Fibroblast of skin of abdomen (primary cell): ENCODE measurements at regions not wholly inside any gene's neighbourhood (a gene's known extent, or its start where the extent isn't known, plus 50 kb on each side); places are given as distances from the start of the nearest gene placed in this dataset.
"Not testable (repeated sequence)": the region's sequence is repeated elsewhere in the genome, so short reads cannot be mapped to it uniquely, and the experiment has no call there.

Experiments used
- DNase-seq: peaks from one replicate; pipeline ENCODE4 v3.0.0-alpha.2; 2013

DNA sequence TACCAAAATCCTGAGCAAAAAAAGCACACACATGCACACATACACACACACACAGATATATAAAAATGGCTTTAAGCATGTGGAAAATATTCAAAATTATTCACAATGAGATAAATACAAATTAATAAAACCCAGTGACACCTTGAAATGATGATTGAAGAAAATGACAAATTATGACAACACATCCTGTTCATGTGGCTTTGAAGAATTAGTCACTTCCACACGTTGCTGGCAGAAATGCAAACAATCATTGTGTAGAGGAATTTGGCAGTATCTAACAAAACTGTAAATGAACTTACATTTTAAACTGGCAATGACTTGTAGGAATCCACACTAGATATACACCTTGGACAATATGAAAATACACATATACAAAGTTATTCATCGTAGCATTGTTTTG lies 95.8 kb upstream of the RGPD4 start:
- DNase-seq = peak; percentile 33

DNA sequence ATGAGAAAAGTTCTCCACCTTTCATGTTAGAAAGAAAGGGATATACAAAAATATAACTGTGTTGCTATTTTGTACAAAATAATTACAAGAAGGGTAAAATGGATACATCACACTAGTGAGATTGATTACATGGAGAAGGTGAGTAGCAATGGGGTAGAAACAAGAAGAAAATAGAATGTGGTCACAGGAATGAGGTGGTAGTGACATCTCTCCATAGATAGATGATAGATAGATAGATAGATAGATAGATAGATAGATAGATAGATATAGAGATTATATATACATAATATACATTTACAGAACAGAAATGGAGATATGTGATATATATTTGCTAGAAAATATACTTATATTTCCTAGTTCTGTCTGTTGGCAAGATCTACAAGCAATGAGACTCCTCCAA lies 95.3 kb upstream of the RGPD4 start:
- no peak for DNase-seq

DNA sequence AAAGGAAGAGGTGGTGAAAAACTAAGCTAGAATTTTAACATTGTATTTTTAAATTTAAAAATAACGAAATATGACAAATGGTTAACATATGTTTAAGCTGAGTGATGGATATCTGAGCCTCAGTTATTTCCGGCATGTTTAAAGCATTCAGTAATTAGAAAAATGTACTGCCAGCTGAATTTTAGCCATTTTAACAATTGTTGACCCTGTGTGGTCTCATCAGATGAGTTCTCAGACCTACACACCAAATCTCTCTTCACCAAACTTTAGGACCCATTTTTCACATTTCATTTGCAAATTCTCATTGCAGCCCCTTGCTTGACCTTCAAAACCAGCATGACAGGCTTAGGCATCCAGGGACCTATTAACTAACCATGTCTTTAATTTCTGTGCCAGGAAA lies 91.5 kb upstream of the RGPD4 start:
- DNase-seq = peak; percentile 57

DNA sequence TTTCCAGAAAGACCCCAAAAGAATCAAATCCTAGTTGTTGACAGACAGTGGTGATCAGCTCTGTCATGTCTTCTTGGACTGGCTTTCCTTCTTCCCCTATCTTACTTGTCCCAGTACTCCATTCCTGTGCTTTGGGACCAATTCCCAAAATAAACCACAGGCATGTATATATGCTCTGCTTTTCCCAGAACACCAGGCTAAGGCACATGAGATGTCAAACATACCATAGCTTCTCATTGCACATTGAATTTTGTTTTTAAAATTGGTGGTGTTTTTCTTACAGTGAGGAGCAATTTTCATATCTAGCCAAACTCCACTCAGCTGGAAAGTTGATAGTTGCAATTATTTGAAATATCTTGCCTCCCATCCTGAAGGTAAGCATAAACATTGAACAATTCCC lies 88.9 kb upstream of the RGPD4 start:
- DNase-seq = peak; percentile 72

DNA sequence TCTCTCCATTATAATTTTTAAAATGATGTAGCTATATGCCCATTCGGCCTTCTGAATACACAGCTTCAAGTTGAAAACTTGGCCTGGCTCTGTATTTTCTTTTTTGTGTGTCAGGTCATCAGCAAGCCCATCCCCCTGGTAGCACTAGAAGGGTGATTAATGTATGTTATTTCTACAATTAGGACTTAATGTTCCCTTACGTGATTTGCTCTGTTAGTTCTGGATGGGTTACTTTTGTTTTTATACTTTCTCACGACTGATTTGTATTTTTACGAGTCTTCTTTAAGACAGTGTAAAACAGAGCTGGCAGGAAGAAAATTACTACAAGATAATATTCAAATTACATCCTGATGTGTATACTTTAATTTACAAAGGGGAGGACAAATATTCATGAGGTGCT lies 88.4 kb upstream of the RGPD4 start:
- DNase-seq = no peak

DNA sequence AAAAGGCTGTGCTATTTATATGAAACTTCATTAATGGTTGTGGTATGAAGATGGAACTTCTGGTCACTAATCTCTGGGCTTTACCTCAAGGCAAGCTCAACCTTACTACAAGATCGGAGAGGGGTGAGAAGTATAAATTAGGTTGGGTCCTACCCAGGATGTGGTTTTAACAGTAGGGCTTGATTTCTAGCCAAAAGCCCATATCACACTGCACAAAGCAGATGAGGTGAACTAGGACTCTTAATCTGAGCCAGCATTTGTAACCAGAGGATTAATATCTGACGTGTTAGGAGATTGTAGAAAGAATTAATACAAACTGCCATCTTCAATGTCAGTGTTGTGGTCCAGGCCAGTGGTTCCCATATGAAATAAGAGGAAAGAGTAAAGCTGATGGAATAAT lies 86.4 kb upstream of the RGPD4 start:
- DNase-seq = no peak

DNA sequence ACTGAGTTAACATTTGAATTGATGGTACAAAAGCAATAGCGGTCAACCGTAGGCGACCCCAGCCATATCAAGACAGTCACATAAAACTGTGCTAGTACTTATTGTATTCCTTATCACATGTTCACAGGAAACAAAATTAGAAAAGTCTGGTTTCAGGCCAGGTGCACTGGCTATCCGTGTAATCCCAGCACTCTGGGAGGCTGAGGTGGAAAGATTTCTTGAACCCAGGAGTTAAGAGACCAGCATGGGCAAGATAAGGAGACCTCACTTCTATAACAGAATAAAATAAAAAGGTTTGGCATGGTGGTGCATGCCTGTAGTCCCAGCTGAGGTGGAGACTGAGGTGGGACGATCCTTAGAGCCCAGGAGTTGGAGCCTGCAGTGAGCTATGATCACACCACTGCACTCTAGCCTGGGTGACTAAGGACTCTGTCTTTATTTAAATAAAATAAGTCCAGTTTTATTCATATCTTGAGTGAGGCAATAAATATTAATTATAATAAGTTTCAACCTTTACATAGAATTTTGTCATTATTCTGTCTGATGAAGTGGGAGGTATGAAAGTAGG lies 84.1 kb upstream of the RGPD4 start:
- no peak for DNase-seq

DNA sequence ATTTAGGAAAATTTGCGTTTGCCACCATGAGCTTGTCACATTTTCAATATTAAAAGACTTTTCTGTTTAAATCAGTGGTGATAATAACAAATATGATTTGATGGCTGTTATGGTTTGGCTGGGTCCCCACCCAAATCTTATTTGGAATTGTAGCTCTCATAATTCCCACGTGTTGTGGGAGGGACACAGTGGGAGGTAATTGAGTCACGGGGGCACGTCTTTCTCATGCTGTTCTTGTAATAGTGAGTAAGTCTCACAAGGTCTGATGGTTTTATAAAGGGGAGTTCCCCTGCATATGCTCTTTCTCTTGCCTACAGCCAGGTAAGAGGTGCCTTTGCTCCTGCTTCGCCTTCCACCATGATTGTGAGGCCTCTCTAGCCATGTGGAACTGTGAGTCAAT lies 83.4 kb upstream of the RGPD4 start:
- DNase-seq = no peak

DNA sequence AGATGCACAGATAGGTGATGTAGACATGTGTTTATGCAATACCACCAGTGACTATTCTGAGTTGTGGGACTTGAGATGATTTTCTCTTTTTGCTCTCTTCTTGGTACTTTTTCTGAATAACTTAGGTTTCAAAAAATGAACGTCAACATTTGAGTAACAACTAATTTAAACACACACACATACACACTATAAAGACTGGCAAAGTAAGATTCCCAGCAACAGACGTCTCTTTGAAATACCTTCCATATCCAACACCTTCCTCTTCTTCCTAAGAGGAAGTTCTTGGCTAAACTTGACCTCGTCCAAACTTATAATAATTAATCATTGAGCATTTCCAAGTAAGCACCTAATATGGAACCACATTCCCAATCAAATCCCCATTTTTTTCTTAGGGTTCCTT lies 81.6 kb upstream of the RGPD4 start:
- DNase-seq = no peak

DNA sequence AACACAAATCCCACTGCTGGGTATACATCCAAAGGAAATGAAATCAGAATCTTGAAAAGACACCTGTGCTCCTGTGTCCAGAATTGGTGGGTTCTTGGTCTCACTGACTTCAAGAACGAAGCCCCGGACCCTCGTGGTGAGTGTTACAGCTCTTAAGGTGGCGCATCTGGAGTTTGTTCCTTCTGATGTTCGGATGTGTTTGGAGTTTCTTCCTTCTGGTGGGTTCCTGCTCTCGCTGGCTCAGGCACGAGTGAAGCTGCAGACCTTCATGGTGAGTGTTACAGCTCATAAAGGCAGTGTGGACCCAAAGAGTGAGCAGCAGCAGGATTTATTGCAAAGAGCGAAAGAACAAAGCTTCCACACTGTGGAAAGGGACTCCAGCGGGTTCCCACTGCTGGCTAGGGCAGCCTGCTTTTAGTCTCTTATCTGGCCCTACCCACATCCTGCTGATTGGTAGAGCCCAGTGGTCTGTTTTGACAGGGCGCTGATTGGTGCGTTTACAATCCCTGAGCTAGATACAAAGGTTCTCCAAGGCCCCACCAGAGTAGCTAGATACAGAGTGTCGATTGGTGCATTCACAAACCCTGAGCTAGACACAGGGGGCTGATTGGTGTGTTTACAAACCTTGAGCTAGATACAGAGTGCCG lies 80.0 kb upstream of the RGPD4 start:
- not testable (repeated sequence) for DNase-seq

DNA sequence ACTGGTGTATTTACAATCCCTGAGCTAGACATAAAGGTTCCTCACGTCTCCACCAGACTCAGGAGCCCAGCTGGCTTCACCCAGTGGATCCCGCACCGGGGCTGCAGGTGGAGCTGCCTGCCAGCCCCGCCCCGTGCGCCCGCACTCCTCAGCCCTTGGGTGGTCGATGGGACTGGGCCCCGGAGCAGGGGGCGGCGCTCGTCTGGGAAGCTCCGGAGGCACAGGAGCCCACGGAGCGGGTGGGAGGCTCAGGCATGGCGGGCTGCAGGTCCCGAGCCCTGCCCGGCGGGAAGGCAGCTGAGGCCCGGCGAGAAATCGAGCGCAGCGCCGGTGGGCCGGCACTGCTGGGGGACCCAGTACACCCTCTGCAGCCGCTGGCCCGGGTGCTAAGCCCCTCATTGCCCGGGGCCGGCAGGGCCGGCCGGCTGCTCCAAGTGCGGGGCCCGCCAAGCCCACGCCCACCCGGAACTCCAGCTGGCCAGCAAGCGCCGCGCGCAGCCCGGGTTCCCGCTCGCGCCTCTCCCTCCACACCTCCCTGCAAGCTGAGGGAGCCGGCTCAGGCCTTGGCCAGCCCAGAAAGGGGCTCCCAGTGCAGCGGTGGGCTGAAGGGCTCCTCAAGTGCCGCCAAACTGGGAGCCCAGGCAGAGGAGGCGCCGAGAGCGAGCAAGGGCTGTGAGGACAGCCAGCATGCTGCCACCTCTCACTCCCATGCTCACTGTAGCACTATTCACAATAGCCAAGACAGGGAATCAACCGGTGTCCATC lies 79.3 kb upstream of the RGPD4 start:
- not testable (repeated sequence) for DNase-seq

DNA sequence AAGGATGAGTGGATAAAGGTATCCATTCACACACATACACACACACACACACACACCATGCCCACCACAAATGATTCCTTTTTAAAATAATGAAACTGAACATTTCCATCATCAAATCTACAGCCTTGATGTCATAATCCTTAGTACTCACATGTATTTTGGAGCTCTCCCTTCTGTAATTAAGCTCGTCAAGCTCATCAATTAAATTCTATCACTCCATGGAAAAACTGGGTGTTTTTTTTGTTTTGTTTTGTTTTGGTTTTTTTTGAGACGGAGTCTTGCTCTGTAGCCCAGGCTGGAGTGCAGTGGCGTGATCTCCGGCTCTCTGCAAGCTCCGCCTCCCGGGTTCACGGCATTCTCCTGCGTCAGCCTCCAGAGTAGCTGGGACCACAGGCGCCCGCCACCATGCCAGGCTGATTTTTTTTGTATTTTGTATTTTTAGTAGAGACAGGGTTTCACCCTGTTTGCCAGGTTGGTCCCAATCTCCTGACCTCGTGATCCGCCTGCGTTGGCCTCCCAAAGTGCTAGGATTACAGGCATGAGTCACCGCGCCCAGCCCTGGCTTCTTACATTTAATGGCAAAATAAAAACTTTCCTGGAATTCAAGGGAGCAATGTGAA lies 78.6 kb upstream of the RGPD4 start:
- no peak for DNase-seq

DNA sequence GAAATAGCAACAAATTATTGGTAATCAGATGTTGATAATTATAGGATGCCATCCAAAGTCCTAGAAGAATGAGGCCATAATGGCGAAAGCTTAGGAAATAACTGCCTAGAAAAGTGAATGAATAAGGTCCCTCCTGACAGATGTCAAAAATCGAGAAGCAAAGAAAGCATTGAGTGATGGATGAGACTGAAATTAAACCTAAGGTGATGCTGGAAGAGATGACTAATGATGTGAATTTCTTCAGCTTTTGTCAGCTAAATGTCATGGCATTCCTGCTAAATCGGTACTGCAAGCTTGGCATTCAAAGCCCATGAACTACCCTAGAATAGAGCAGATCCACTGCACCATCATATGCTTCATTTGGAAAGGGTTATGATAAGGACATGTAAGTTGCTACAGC lies 74.8 kb upstream of the RGPD4 start:
- no peak for DNase-seq

DNA sequence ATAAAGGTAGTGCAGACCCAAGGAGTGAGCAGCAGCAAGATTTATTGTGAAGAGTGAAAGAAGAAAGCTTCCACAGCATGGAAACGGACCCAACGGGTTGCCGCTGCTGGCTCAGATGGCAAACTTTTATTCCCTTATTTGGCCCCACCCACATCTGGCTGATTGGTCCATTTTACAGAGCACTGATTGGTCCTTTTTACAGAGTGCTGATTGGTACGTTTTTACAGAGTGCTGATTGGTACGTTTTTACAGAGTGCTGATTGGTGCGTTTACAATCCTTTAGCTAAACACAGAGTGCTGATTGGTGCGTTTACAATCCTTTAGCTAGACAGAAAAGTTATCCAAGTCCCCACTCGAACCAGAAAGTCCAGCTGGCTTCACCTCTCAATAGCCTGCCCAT lies 72.9 kb upstream of the RGPD4 start:
- DNase-seq = not testable (repeated sequence)

DNA sequence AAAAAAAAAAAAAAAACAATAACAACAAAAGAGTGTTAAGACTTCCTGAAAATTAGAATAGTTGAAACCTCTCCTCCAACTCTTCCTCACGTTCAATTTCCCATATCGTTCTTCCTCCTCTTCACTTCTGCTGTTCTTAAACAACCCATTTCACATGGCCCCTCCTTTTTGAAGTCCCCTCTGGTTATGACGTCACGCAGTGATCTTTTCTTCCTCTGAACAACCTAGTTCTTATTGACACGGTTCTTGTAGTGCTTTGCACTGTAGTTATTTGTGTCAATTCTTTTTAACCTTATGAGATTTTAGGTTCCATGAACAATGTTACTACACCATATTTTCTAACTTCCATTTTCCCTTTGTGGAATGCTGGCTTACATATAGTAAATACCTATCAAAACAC lies 69.5 kb upstream of the RGPD4 start:
- no peak for DNase-seq

DNA sequence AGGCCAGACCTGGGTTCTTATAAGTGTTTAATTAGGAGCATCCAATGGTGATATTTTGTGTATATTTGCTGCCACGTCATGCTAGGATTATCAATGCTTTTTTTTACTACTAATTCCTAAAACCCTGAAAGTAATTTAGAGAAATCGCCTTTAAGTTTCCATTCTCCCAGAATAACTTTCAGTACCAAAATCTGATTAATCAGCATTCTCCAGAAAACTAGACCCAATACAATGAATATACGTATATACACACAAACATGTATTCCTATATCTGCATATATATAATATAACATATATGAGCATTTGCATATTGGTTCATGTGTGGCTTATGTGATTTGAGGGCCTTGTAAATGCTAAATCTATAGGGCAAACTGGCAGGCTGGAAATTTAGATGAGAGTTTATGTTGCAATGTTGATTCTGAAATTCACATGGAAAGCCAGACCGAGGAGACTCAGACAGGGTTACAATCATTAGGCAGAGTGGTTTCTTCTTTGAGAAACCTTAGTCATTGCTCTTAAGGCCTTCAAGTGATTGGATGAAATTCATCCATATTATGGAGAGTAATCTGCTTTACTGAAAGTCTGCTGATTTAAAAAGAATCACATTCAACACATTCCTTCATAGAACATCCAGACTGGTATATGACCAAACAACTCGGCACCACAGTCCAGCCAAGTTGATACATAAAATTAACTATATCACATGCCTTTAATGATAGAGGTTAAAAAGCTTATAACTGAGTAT lies 65.9 kb upstream of the RGPD4 start:
- no peak for DNase-seq

DNA sequence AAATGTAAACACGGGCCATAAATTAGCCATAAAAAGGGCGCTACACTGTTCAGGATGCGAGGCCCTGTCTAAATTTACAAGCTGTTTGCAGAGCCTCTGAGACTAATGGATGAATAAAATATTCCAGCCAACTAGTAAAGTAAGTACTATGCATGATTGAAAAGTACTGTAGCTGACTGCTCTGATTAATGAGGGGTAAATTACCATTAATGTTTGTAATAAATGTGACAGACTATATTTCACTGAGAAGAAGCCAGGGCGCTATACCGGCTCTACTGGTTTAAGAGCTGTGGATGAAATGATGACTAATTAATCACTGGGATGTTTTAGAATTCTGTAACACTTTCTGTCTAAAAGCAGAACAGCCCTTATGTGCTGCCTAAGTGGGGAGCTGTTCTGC lies 54.3 kb upstream of the RGPD4 start:
- no peak for DNase-seq

DNA sequence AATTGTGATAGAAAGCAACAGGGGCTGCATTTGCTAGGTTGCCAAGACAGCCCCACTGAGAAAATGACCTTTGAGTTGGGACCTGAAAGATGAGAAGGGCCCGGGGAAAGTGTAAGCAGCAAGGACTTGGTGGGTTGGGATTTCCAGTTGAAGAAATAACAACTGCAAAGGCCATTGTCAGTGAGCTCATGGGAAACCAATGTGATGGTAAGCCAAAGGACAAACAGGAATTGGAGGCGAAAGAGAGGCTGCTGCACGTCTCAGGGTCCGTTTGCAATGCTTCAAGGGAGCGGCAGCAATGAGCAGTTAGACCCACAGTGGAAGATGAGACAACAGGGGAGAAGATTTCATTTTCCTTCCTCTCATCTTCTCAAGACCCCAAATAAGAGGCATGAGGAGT lies 51.5 kb upstream of the RGPD4 start:
- DNase-seq = no peak

DNA sequence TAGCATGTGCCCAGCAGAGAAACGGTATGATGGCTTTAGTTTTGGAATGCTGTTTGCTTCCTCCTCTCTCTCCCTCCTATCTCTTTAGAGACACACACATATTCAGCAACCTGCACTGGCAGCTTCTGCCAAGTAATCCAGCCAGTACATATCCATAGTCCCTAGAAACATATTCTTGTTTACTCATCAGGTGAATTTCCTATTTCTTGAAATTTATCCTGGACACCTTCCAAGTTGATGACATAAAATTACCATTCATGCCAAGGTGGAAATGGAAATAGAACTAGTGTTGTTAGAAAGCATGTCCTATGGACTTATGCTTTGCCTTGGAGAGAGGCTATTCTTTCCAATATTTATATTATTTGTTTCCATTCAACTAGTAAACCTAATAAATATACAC lies 50.9 kb upstream of the RGPD4 start:
- DNase-seq = no peak

DNA sequence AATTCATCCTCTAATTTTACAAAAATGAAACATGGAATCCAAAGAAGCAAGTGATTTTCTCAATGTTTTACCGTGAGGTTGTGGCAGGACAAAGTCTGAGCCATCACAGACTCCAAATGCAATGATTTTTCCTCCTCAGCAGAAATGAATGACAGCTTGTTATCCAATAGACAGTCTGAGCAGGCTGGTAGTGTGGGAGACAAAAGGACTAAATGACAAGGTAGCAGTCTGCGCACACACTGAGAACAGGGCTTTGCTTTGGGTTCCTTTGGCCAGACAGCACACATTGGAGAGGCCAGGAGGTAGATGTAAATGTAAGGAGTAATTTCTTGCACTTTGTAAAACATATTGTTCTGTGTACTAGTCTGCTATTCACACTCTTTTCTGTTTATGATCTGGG lies 50.3 kb upstream of the RGPD4 start:
- no peak for DNase-seq
